ENCODE measurements at regions not wholly inside any gene's neighbourhood (a gene's known extent, or its start where the extent isn't known, plus 50 kb on each side); places are given as distances from the start of the nearest gene placed in this dataset.
"Not testable (repeated sequence)": the region's sequence is repeated elsewhere in the genome, so short reads cannot be mapped to it uniquely, and the experiment has no call there.

- DNase-seq, result no peak
These were observed 1453.8 kb upstream of the EYS start for GRCh38 chr6:67160820-67161219.

- no peak for DNase-seq
These were observed 1434.0 kb upstream of the EYS start for GRCh38 chr6:67141005-67141404.

- DNase-seq, result no peak
These were observed 1426.9 kb upstream of the EYS start for GRCh38 chr6:67133973-67134372.

- DNase-seq, result no peak
These were observed 1424.8 kb upstream of the EYS start for GRCh38 chr6:67131827-67132226.

GRCh38 chr6:67129780-67130179, 1422.8 kb upstream of the EYS start:
- DNase-seq, result no peak

GRCh38 chr6:67127041-67127440, 1420.0 kb upstream of the EYS start:
- DNase-seq, result no peak

GRCh38 chr6:67121115-67121514, 1414.1 kb upstream of the EYS start:
- no peak for DNase-seq

- no peak for DNase-seq
These were observed 1405.1 kb upstream of the EYS start for GRCh38 chr6:67112120-67112519.

- DNase-seq, result no peak
These were observed 1395.7 kb upstream of the EYS start for GRCh38 chr6:67102743-67103142.

GRCh38 chr6:67095618-67096226, 1388.7 kb upstream of the EYS start:
- DNase-seq, result peak; percentile 53

GRCh38 chr6:67094431-67094946, 1387.5 kb upstream of the EYS start:
- no peak for DNase-seq

- DNase-seq, result no peak
These were observed 1366.9 kb upstream of the EYS start for GRCh38 chr6:67073938-67074337.

- DNase-seq, result no peak
These were observed 1361.8 kb upstream of the EYS start for GRCh38 chr6:67068781-67069180.

- no peak for DNase-seq
These were observed 1357.3 kb upstream of the EYS start for GRCh38 chr6:67064323-67064722.

GRCh38 chr6:67047996-67048395, 1341.0 kb upstream of the EYS start:
- no peak for DNase-seq

GRCh38 chr6:67045076-67045475, 1338.0 kb upstream of the EYS start:
- DNase-seq, result no peak

GRCh38 chr6:67031451-67031850, 1324.4 kb upstream of the EYS start:
- no peak for DNase-seq

- DNase-seq, result no peak
These were observed 1323.8 kb upstream of the EYS start for GRCh38 chr6:67030861-67031260.

GRCh38 chr6:67016921-67017460, 1310.0 kb upstream of the EYS start:
- no peak for DNase-seq

- DNase-seq, result no peak
These were observed 1304.4 kb upstream of the EYS start for GRCh38 chr6:67011441-67011840.

- no peak for DNase-seq
These were observed 1302.8 kb upstream of the EYS start for GRCh38 chr6:67009818-67010217.

- no peak for DNase-seq
These were observed 1296.8 kb upstream of the EYS start for GRCh38 chr6:67003844-67004243.

- no peak for DNase-seq
These were observed 1293.1 kb upstream of the EYS start for GRCh38 chr6:67000121-67000520.

- not testable (repeated sequence) for DNase-seq
These were observed 1290.6 kb upstream of the EYS start for GRCh38 chr6:66997579-66997978.

GRCh38 chr6:66995669-66996068, 1288.6 kb upstream of the EYS start:
- no peak for DNase-seq

All from activated effector memory CD4-positive, alpha-beta T cell treated with anti-CD3 and anti-CD28 coated beads, Interleukin-2, amount 50 U/mL, for 16 hours (primary cell).